B cell (primary cell): ENCODE measurements at regions not wholly inside any gene's neighbourhood (a gene's known extent, or its start where the extent isn't known, plus 50 kb on each side); places are given as distances from the start of the nearest gene placed in this dataset.

Experiments used
- ATAC-seq: fragments of 200-7000 bp; cut with Tn5 transposase; one replicate; pipeline ENCODE4 v1.10.0; 2021; ENCODE audit warnings: low read depth, mild to moderate bottlenecking, moderate number of reproducible peaks, moderate library complexity
- CTCF ChIA-PET: fragments of 350-600 bp; sonication (Branson Sonifier 250); formaldehyde crosslinking; loops from one replicate; lab custom pipeline; 2021; ENCODE audit warnings: antibody characterized with exemption, inconsistent platforms; lab: Charles Lee
- POLR2A ChIA-PET: fragments of 350-600 bp; sonication (Branson Sonifier 250); formaldehyde crosslinking; loops from one replicate; lab custom pipeline; 2021; ENCODE audit warnings: antibody characterized with exemption; lab: Charles Lee
- DNase-seq: peaks from one replicate; pipeline ENCODE4 v3.0.0; 2013
- H2AFZ ChIP-seq: 2 replicates; pipeline ENCODE4 v1.6.1; 2012; ENCODE audit warnings: mild to moderate bottlenecking, low read depth, low read length; ENCODE audit not compliant: insufficient read depth, poor library complexity, severe bottlenecking
- H3K27ac ChIP-seq, 2 donors: 1 replicate in 1 of 2; 2 replicates in 1 of 2; pipeline ENCODE4 v1.5.1; 2012 to 2013; ENCODE audit warnings: low read length in 2 of 2, mild to moderate bottlenecking in 2 of 2, moderate library complexity in 1 of 2
- H3K27me3 ChIP-seq, 4 experiments: fragments of 200-600 bp in 1 of 4; sonication (generic) in 1 of 4; replicated peaks in 1 of 4; 1 replicate in 2 of 4; 2 replicates in 2 of 4; pipeline versions ENCODE4 v1.6.1 to v1.7.0; 2013 to 2016; ENCODE audit warnings: low read length in 3 of 4, mild to moderate bottlenecking in 2 of 4, mixed read lengths in 1 of 4, moderate library complexity in 1 of 4; ENCODE audit not compliant: insufficient read depth in 4 of 4, control insufficient read depth in 3 of 4; ENCODE audit errors: control extremely low read depth in 1 of 4
- H3K36me3 ChIP-seq, 2 experiments: replicated peaks in 1 of 2; 1 replicate in 1 of 2; 2 replicates in 1 of 2; pipeline versions ENCODE4 v1.6.1 to v1.7.1; 2013; ENCODE audit warnings: low read length in 1 of 2; ENCODE audit not compliant: insufficient read depth in 2 of 2, control insufficient read depth in 1 of 2; ENCODE audit errors: control extremely low read depth in 1 of 2, extremely low read depth in 1 of 2
- H3K4me1 ChIP-seq, 2 donors: fragments of 200-600 bp in 1 of 2; sonication (generic) in 1 of 2; 1 replicate in 1 of 2; 2 replicates in 1 of 2; pipeline versions ENCODE4 v1.5.1 to v1.6.1; 2013 to 2017; ENCODE audit warnings: low read length in 2 of 2; ENCODE audit not compliant: control insufficient read depth in 2 of 2, insufficient read depth in 2 of 2
- H3K4me2 ChIP-seq: replicated peaks from 2 replicates; pipeline ENCODE3; 2012; ENCODE audit warnings: mild to moderate bottlenecking, low read depth, low read length; ENCODE audit not compliant: poor library complexity, severe bottlenecking
- H3K4me3 ChIP-seq, 5 experiments: fragments of 200-600 bp in 1 of 5; sonication (generic) in 1 of 5; 1 replicate in 3 of 5; 2 replicates in 2 of 5; pipeline versions ENCODE4 v1.5.1 to v1.7.0; 2011 to 2016; ENCODE audit warnings: low read length in 4 of 5, mild to moderate bottlenecking in 4 of 5, low read depth in 2 of 5, control low read depth in 1 of 5, moderate library complexity in 1 of 5; ENCODE audit not compliant: insufficient read depth in 1 of 5; ENCODE audit errors: control extremely low read depth in 1 of 5, extremely low read depth in 1 of 5
- H3K79me2 ChIP-seq: fragments of 200-600 bp; sonication (generic); one replicate; pipeline ENCODE4 v1.6.0; 2016; ENCODE audit warnings: low read length; ENCODE audit not compliant: control insufficient read depth, insufficient read depth
- H3K9ac ChIP-seq: fragments of 200-600 bp; sonication (generic); 2 replicates; pipeline ENCODE4 v1.6.1; 2017; ENCODE audit warnings: mild to moderate bottlenecking, low read length, moderate library complexity
- H3K9me3 ChIP-seq, 3 donors: one replicate each; pipeline versions ENCODE4 v1.6.1 to v1.7.1; 2013; ENCODE audit warnings: low read length in 2 of 3; ENCODE audit not compliant: control insufficient read depth in 2 of 3, insufficient read depth in 1 of 3; ENCODE audit errors: control extremely low read depth in 1 of 3
- H4K20me1 ChIP-seq: 2 replicates; pipeline ENCODE4 v1.6.0; 2012; ENCODE audit warnings: mild to moderate bottlenecking, low read length; ENCODE audit not compliant: insufficient read depth, control insufficient read depth, poor library complexity, severe bottlenecking
- H3K27ac Mint-ChIP-seq: one replicate; pipeline ENCODE4 v1.8.0; 2021; ENCODE audit warnings: mixed read lengths
- H3K27me3 Mint-ChIP-seq: one replicate; pipeline ENCODE4 v1.8.0; 2021; ENCODE audit warnings: mixed read lengths
- H3K4me1 Mint-ChIP-seq: one replicate; pipeline ENCODE4 v1.8.0; 2021; ENCODE audit warnings: mixed read lengths
- H3K4me3 Mint-ChIP-seq: one replicate; pipeline ENCODE4 v1.8.0; 2021; ENCODE audit warnings: mixed read lengths
- H3K9me3 Mint-ChIP-seq: one replicate; pipeline ENCODE4 v1.8.0; 2022; ENCODE audit warnings: mixed read lengths; ENCODE audit not compliant: insufficient read depth
- CTCF ChIP-seq: fragments of 200-600 bp; IDR thresholded peaks from one replicate; pipeline ENCODE4 v1.8.0; 2022; ENCODE audit warnings: antibody characterized with exemption, mild to moderate bottlenecking
- EZH2 ChIP-seq: IDR thresholded peaks from 2 replicates; pipeline ENCODE4 v1.6.1; 2012; ENCODE audit warnings: borderline replicate concordance, low read depth, mild to moderate bottlenecking, moderate library complexity, low read length; ENCODE audit not compliant: insufficient read depth, poor library complexity, severe bottlenecking
- WGBS: methylation state at CpG from one replicate; pipeline ENCODE4 v1.1.5; 2013; ENCODE audit warnings: missing lambda C conversion rate; ENCODE audit not compliant: insufficient coverage; 5-methylcytosine and 5-hydroxymethylcytosine counted together
- intact Hi-C: fragments of 100-400 bp; cut with micrococcal nuclease; formaldehyde crosslinking; loops from one replicate; pipeline ENCODE4 v1.10.0; 2022

- 86% methylated on average over 2 of the region's 3 CpGs for WGBS
- Mint-ChIP-seq H3K4me3 (no peak overlapping the region), H3K27me3 (peaks cover 11% of the 10 kb centered on the region), H3K4me1 (no peaks in the 10 kb centered on the region), H3K27ac (no peak overlapping the region), H3K9me3 (no peaks in the 10 kb centered on the region)
- ChIA-PET CTCF (no interaction called here), POLR2A (no interaction called here)
- Histone ChIP-seq H3K4me1 (no peaks in the 10 kb centered on the region), H3K27me3 (peaks cover 0 to 2% (median 0%) of the 10 kb centered on the region in 4 experiments), H3K27ac (no peak overlapping the region), H3K79me2 (no peaks in the 10 kb centered on the region), H2AFZ (no peak overlapping the region), H4K20me1 (no peaks in the 10 kb centered on the region), H3K9me3 (no peaks in the 10 kb centered on the region), H3K4me3 (no peak overlapping the region), H3K4me2 (no peak overlapping the region), H3K9ac (no peak overlapping the region), H3K36me3 (no peaks in the 10 kb centered on the region)
- intact Hi-C loops, result no loop called here
- TF ChIP-seq EZH2, result no peak
- no peak for TF ChIP-seq CTCF
- no peak for DNase-seq
- ATAC-seq, result no peak
Measured at GRCh38 chr16:26524846-26525245, 541.9 kb upstream of the C16orf82 start.

- intact Hi-C loops, result no loop called here
- Mint-ChIP-seq H3K27ac (no peak overlapping the region), H3K27me3 (peaks cover 11% of the 10 kb centered on the region), H3K4me3 (no peak overlapping the region), H3K9me3 (no peaks in the 10 kb centered on the region), H3K4me1 (no peaks in the 10 kb centered on the region)
- TF ChIP-seq EZH2 (no peak), CTCF (no peak)
- Histone ChIP-seq H3K4me1 (no peaks in the 10 kb centered on the region), H3K4me2 (no peak overlapping the region), H3K36me3 (no peaks in the 10 kb centered on the region), H3K27me3 (no peaks in the 10 kb centered on the region), H4K20me1 (no peaks in the 10 kb centered on the region), H2AFZ (no peak overlapping the region), H3K4me3 (no peak overlapping the region), H3K9me3 (no peaks in the 10 kb centered on the region), H3K27ac (no peak overlapping the region), H3K79me2 (no peaks in the 10 kb centered on the region), H3K9ac (no peak overlapping the region)
- POLR2A ChIA-PET, result no interaction called here
- CTCF ChIA-PET, result no interaction called here
- DNase-seq (no peak), ATAC-seq (no peak)
Measured at GRCh38 chr16:26525856-26526255, 540.9 kb upstream of the C16orf82 start.
